H1 (cell line): ENCODE measurements at regions not wholly inside any gene's neighbourhood (a gene's known extent, or its start where the extent isn't known, plus 50 kb on each side); places are given as distances from the start of the nearest gene placed in this dataset.

Experiments used
- CBX5 ChIP-seq: fragments of 300-800, 300-1000 bp; sonication (generic); IDR thresholded peaks from 2 replicates; pipeline ENCODE4 v1.7.1; 2016; ENCODE audit warnings: antibody characterized with exemption, low read length, low read depth
- CHD1 ChIP-seq: IDR thresholded peaks from 2 replicates; pipeline ENCODE4 v1.6.1; 2012; ENCODE audit warnings: low read depth, low read length, improper control_type of control experiment
- JUN ChIP-seq: IDR thresholded peaks from 2 replicates; pipeline ENCODE4 v1.6.1; 2011; ENCODE audit warnings: low read depth, mild to moderate bottlenecking, improper control_type of control experiment, low read length
- SP4 ChIP-seq: IDR thresholded peaks from 2 replicates; pipeline ENCODE4 v1.6.1; 2012; ENCODE audit warnings: low read length, inconsistent platforms
- SUZ12 ChIP-seq: fragments of 200-600 bp; sonication (generic); IDR thresholded peaks from 2 replicates; pipeline ENCODE4 v1.6.1; 2012; ENCODE audit warnings: mild to moderate bottlenecking, inconsistent platforms, low read length, moderate library complexity, mixed read lengths
- TAF7 ChIP-seq: optimal IDR thresholded peaks from 2 replicates; pipeline ENCODE3; 2011; ENCODE audit warnings: low read depth, mild to moderate bottlenecking, inconsistent platforms, low read length, moderate library complexity, borderline replicate concordance
- YY1 ChIP-seq: IDR thresholded peaks from 2 replicates; pipeline ENCODE4 v1.6.1; 2011; ENCODE audit warnings: low read depth, mild to moderate bottlenecking, low read length
- TF ChIP-seq, protein P1 (sequence below): IDR thresholded peaks from 2 replicates; pipeline ENCODE4 v1.6.1; 2011; ENCODE audit warnings: low read length, improper control_type of control experiment
- TF ChIP-seq, protein P2 (sequence below): IDR thresholded peaks from 2 replicates; pipeline ENCODE4 v1.6.1; 2012; ENCODE audit warnings: inconsistent platforms
- TF ChIP-seq, protein P3 (sequence below): fragments of 300-600 bp; sonication (generic); IDR thresholded peaks from 2 replicates; pipeline ENCODE4 v1.7.1; 2012; ENCODE audit warnings: low read length, moderate library complexity, mild to moderate bottlenecking, inconsistent platforms; ENCODE audit not compliant: insufficient replicate concordance

DNA sequence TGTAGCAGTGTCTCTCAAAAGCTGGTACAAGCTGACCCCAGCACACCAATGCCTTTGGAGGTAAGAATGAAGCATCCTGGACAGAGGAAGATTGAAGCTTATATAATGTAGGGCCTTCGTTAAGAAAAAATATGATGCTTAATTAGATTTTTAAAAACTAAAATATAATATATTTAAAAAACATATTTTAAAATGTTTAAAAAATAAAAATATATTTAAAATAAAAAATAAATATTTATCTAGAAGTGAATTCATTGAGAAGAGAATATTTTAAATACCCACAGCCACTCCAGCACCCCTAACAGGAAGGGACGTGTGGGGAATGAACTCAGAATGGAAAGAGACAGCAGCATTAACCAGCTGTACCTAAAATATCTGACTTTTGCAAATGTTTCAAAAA is 65.1 kb upstream of the DDX53 start (continued):
- TF ChIP-seq, protein P1, sequence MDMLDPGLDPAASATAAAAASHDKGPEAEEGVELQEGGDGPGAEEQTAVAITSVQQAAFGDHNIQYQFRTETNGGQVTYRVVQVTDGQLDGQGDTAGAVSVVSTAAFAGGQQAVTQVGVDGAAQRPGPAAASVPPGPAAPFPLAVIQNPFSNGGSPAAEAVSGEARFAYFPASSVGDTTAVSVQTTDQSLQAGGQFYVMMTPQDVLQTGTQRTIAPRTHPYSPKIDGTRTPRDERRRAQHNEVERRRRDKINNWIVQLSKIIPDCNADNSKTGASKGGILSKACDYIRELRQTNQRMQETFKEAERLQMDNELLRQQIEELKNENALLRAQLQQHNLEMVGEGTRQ, result no peak
- no peak for TF ChIP-seq SP4
- no peak for TF ChIP-seq SUZ12
- TF ChIP-seq CBX5, result no peak
- TF ChIP-seq JUN, result no peak
- TF ChIP-seq, protein P2, sequence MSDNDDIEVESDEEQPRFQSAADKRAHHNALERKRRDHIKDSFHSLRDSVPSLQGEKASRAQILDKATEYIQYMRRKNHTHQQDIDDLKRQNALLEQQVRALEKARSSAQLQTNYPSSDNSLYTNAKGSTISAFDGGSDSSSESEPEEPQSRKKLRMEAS, result no peak
- TF ChIP-seq, protein P3, sequence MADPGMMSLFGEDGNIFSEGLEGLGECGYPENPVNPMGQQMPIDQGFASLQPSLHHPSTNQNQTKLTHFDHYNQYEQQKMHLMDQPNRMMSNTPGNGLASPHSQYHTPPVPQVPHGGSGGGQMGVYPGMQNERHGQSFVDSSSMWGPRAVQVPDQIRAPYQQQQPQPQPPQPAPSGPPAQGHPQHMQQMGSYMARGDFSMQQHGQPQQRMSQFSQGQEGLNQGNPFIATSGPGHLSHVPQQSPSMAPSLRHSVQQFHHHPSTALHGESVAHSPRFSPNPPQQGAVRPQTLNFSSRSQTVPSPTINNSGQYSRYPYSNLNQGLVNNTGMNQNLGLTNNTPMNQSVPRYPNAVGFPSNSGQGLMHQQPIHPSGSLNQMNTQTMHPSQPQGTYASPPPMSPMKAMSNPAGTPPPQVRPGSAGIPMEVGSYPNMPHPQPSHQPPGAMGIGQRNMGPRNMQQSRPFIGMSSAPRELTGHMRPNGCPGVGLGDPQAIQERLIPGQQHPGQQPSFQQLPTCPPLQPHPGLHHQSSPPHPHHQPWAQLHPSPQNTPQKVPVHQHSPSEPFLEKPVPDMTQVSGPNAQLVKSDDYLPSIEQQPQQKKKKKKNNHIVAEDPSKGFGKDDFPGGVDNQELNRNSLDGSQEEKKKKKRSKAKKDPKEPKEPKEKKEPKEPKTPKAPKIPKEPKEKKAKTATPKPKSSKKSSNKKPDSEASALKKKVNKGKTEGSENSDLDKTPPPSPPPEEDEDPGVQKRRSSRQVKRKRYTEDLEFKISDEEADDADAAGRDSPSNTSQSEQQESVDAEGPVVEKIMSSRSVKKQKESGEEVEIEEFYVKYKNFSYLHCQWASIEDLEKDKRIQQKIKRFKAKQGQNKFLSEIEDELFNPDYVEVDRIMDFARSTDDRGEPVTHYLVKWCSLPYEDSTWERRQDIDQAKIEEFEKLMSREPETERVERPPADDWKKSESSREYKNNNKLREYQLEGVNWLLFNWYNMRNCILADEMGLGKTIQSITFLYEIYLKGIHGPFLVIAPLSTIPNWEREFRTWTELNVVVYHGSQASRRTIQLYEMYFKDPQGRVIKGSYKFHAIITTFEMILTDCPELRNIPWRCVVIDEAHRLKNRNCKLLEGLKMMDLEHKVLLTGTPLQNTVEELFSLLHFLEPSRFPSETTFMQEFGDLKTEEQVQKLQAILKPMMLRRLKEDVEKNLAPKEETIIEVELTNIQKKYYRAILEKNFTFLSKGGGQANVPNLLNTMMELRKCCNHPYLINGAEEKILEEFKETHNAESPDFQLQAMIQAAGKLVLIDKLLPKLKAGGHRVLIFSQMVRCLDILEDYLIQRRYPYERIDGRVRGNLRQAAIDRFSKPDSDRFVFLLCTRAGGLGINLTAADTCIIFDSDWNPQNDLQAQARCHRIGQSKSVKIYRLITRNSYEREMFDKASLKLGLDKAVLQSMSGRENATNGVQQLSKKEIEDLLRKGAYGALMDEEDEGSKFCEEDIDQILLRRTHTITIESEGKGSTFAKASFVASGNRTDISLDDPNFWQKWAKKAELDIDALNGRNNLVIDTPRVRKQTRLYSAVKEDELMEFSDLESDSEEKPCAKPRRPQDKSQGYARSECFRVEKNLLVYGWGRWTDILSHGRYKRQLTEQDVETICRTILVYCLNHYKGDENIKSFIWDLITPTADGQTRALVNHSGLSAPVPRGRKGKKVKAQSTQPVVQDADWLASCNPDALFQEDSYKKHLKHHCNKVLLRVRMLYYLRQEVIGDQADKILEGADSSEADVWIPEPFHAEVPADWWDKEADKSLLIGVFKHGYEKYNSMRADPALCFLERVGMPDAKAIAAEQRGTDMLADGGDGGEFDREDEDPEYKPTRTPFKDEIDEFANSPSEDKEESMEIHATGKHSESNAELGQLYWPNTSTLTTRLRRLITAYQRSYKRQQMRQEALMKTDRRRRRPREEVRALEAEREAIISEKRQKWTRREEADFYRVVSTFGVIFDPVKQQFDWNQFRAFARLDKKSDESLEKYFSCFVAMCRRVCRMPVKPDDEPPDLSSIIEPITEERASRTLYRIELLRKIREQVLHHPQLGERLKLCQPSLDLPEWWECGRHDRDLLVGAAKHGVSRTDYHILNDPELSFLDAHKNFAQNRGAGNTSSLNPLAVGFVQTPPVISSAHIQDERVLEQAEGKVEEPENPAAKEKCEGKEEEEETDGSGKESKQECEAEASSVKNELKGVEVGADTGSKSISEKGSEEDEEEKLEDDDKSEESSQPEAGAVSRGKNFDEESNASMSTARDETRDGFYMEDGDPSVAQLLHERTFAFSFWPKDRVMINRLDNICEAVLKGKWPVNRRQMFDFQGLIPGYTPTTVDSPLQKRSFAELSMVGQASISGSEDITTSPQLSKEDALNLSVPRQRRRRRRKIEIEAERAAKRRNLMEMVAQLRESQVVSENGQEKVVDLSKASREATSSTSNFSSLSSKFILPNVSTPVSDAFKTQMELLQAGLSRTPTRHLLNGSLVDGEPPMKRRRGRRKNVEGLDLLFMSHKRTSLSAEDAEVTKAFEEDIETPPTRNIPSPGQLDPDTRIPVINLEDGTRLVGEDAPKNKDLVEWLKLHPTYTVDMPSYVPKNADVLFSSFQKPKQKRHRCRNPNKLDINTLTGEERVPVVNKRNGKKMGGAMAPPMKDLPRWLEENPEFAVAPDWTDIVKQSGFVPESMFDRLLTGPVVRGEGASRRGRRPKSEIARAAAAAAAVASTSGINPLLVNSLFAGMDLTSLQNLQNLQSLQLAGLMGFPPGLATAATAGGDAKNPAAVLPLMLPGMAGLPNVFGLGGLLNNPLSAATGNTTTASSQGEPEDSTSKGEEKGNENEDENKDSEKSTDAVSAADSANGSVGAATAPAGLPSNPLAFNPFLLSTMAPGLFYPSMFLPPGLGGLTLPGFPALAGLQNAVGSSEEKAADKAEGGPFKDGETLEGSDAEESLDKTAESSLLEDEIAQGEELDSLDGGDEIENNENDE, result no peak
- TF ChIP-seq TAF7, result no peak
- TF ChIP-seq YY1, result no peak
- TF ChIP-seq CHD1, result no peak
